H1 (cell line): ENCODE measurements at regions not wholly inside any gene's neighbourhood (a gene's known extent, or its start where the extent isn't known, plus 50 kb on each side); places are given as distances from the start of the nearest gene placed in this dataset.

Experiments
- CTCF ChIA-PET: fragments of 300-600 bp; sonication (Branson Sonifier 250); formaldehyde crosslinking; loops from one replicate; lab custom pipeline; 2021; ENCODE audit not compliant: partially characterized antibody; lab: Charles Lee
- POLR2A ChIA-PET: fragments of 300-600 bp; sonication (Branson Sonifier 250); formaldehyde crosslinking; loops from one replicate; lab custom pipeline; 2021; ENCODE audit warnings: inconsistent platforms; ENCODE audit not compliant: partially characterized antibody; lab: Charles Lee
- DNase-seq, 2 experiments: peaks; one replicate each; pipeline versions ENCODE4 v3.0.0 to v3.0.0-alpha.2; 2010 to 2022; ENCODE audit warnings: low spot score in 2 of 2, low read depth in 1 of 2, mixed read lengths in 1 of 2
- FAIRE-seq: peaks from 2 replicates; lab custom pipeline; 2011; peaks lifted over from hg19 to GRCh38; lab: Jason Lieb, UNC
- H2AFZ ChIP-seq: 2 replicates; pipeline ENCODE4 v1.8.1; 2012; ENCODE audit warnings: low read length, inconsistent platforms
- H2AK5ac ChIP-seq: 2 replicates; pipeline ENCODE4 v1.6.1; 2013; ENCODE audit warnings: low read depth, low read length
- H2BK120ac ChIP-seq: replicated peaks from 2 replicates; pipeline ENCODE3; 2013; ENCODE audit warnings: low read depth, low read length, inconsistent platforms
- H2BK12ac ChIP-seq: 2 replicates; pipeline ENCODE4 v1.6.1; 2013; ENCODE audit warnings: low read depth, low read length
- H2BK15ac ChIP-seq: 2 replicates; pipeline ENCODE4 v1.6.1; 2013; ENCODE audit warnings: low read length
- H2BK20ac ChIP-seq: 2 replicates; pipeline ENCODE4 v1.6.1; 2013; ENCODE audit warnings: low read length
- H2BK5ac ChIP-seq: 2 replicates; pipeline ENCODE4 v1.6.1; 2013; ENCODE audit warnings: low read depth, low read length
- H3K14ac ChIP-seq: 2 replicates; pipeline ENCODE4 v1.6.1; 2013; ENCODE audit warnings: inconsistent platforms; ENCODE audit not compliant: insufficient read length
- H3K18ac ChIP-seq: 2 replicates; pipeline ENCODE4 v1.6.1; 2013; ENCODE audit warnings: low read length; ENCODE audit errors: extremely low read depth
- H3K23ac ChIP-seq: 2 replicates; pipeline ENCODE4 v1.6.1; 2013; ENCODE audit warnings: inconsistent platforms; ENCODE audit not compliant: insufficient read length
- H3K23me2 ChIP-seq: 2 replicates; pipeline ENCODE4 v1.6.1; 2013; ENCODE audit warnings: low read depth, low read length
- H3K27ac ChIP-seq: 2 replicates; pipeline ENCODE4 v1.6.1; 2011; ENCODE audit warnings: low read depth, low read length, inconsistent platforms
- H3K27me3 ChIP-seq, 4 experiments: replicated peaks in 1 of 4; 1 replicate in 1 of 4; 2 replicates in 3 of 4; pipeline versions ENCODE4 v1.6.1 to v1.8.1; 2011 to 2013; ENCODE audit warnings: low read length in 3 of 4, mild to moderate bottlenecking in 3 of 4, inconsistent platforms in 2 of 4, mixed read lengths in 2 of 4, moderate library complexity in 1 of 4; ENCODE audit not compliant: control insufficient read depth in 3 of 4, insufficient read depth in 3 of 4; ENCODE audit errors: extremely low read depth in 1 of 4
- H3K36me3 ChIP-seq, 4 experiments: 2 replicates each; pipeline versions ENCODE4 v1.6.1 to v1.8.1; 2011 to 2013; ENCODE audit warnings: mild to moderate bottlenecking in 4 of 4, low read length in 3 of 4, moderate library complexity in 2 of 4, control low read depth in 1 of 4, inconsistent platforms in 1 of 4; ENCODE audit not compliant: insufficient read depth in 4 of 4, control insufficient read depth in 2 of 4
- H3K4ac ChIP-seq: replicated peaks from 2 replicates; pipeline ENCODE3; 2013; ENCODE audit warnings: low read length, low read depth, mixed read lengths, inconsistent platforms; ENCODE audit not compliant: insufficient read length
- H3K4me1 ChIP-seq, 4 experiments: replicated peaks in 1 of 4; 1 replicate in 1 of 4; 2 replicates in 3 of 4; pipeline versions ENCODE4 v1.6.1 to v1.8.1; 2011 to 2013; ENCODE audit warnings: low read length in 3 of 4, inconsistent platforms in 2 of 4, mixed read lengths in 1 of 4; ENCODE audit not compliant: insufficient read depth in 4 of 4, control insufficient read depth in 3 of 4
- H3K4me2 ChIP-seq, 2 experiments: 2 replicates each; pipeline versions ENCODE4 v1.6.1 to v1.8.1; 2011 to 2013; ENCODE audit warnings: low read depth in 2 of 2, low read length in 2 of 2, control low read depth in 1 of 2, inconsistent platforms in 1 of 2, mild to moderate bottlenecking in 1 of 2; ENCODE audit not compliant: insufficient read depth in 1 of 2
- H3K4me3 ChIP-seq, 4 experiments: fragments of 200-600, 300-600 bp in 1 of 4; sonication (generic), shearing (Covaris generic), sonication (Bioruptor Twin) in 1 of 4; 2 replicates each; pipeline versions ENCODE4 v1.5.1 to v1.8.1; 2011 to 2016; ENCODE audit warnings: low read length in 4 of 4, low read depth in 3 of 4, control low read depth in 2 of 4, inconsistent platforms in 2 of 4, mild to moderate bottlenecking in 2 of 4, mixed read lengths in 1 of 4, moderate library complexity in 1 of 4; ENCODE audit not compliant: insufficient read depth in 2 of 4; ENCODE audit errors: extremely low read depth in 1 of 4
- H3K56ac ChIP-seq: replicated peaks from 2 replicates; pipeline ENCODE3; 2013; ENCODE audit warnings: low read depth, mild to moderate bottlenecking, mixed read lengths, low read length, inconsistent platforms; ENCODE audit not compliant: insufficient read length
- H3K79me1 ChIP-seq: 2 replicates; pipeline ENCODE4 v1.6.1; 2013; ENCODE audit warnings: low read depth, low read length, control low read depth
- H3K79me2 ChIP-seq, 2 experiments: 2 replicates each; pipeline versions ENCODE4 v1.6.1 to v1.8.1; 2012 to 2013; ENCODE audit warnings: low read length in 2 of 2, mild to moderate bottlenecking in 2 of 2, inconsistent platforms in 1 of 2; ENCODE audit not compliant: insufficient read depth in 2 of 2, control insufficient read depth in 1 of 2
- H3K9ac ChIP-seq, 4 experiments: replicated peaks in 1 of 4; 1 replicate in 1 of 4; 2 replicates in 3 of 4; pipeline versions ENCODE4 v1.6.1 to v1.8.1; 2011 to 2013; ENCODE audit warnings: low read depth in 3 of 4, low read length in 3 of 4, control low read depth in 2 of 4, mild to moderate bottlenecking in 2 of 4, moderate library complexity in 2 of 4, inconsistent platforms in 1 of 4; ENCODE audit errors: extremely low read depth in 1 of 4
- H3K9me3 ChIP-seq, 2 experiments: 2 replicates each; pipeline versions ENCODE4 v1.6.1 to v1.8.1; 2012 to 2013; ENCODE audit warnings: mild to moderate bottlenecking in 2 of 2, moderate library complexity in 2 of 2, control low read depth in 1 of 2, inconsistent platforms in 1 of 2, low read depth in 1 of 2, low read length in 1 of 2, mixed read lengths in 1 of 2; ENCODE audit not compliant: insufficient read depth in 2 of 2
- H4K20me1 ChIP-seq, 2 experiments: replicated peaks in 1 of 2; 2 replicates each; pipeline versions ENCODE3 to v1.8.1; 2011 to 2013; ENCODE audit warnings: inconsistent platforms in 2 of 2, low read length in 2 of 2, mild to moderate bottlenecking in 1 of 2; ENCODE audit not compliant: insufficient read depth in 2 of 2, control insufficient read depth in 1 of 2
- H4K5ac ChIP-seq: 2 replicates; pipeline ENCODE4 v1.6.1; 2013; ENCODE audit warnings: low read length, low read depth, mixed read lengths, inconsistent platforms; ENCODE audit not compliant: insufficient read length
- H4K8ac ChIP-seq: 2 replicates; pipeline ENCODE4 v1.8.0; 2013; ENCODE audit warnings: mild to moderate bottlenecking, moderate library complexity, low read length, inconsistent platforms; ENCODE audit not compliant: insufficient read depth; ENCODE audit errors: extremely low read depth
- H4K91ac ChIP-seq: replicated peaks from 2 replicates; pipeline ENCODE3; 2013; ENCODE audit warnings: low read length, mixed read lengths, inconsistent platforms; ENCODE audit not compliant: insufficient read length
- CHD7 ChIP-seq: fragments of 300-600 bp; sonication (generic); IDR thresholded peaks from 2 replicates; pipeline ENCODE4 v1.7.1; 2012; ENCODE audit warnings: low read length, moderate library complexity, mild to moderate bottlenecking, inconsistent platforms; ENCODE audit not compliant: insufficient replicate concordance

- Histone ChIP-seq H4K91ac (no peak overlapping the region), H4K5ac (no peak overlapping the region), H2BK12ac (no peak overlapping the region), H4K20me1 (no peaks in the 10 kb centered on the region), H3K23ac (no peak overlapping the region), H2BK15ac (no peak overlapping the region), H3K14ac (no peak overlapping the region), H3K36me3 (no peaks in the 10 kb centered on the region), H3K18ac (no peak overlapping the region; the same call in 1 of the 2 replicates), H3K4me2 (peak overlapping the region; percentile 35 to 40), H3K4me1 (peaks cover 4 to 25% (median 10%) of the 10 kb centered on the region in 4 experiments), H2BK120ac (no peak overlapping the region), H3K27me3 (no peaks in the 10 kb centered on the region), H2BK20ac (no peak overlapping the region), H4K8ac (no peak overlapping the region), H3K27ac (no peak overlapping the region), H3K79me2 (no peaks in the 10 kb centered on the region), H3K56ac (no peak overlapping the region), H2AK5ac (no peak overlapping the region), H3K23me2 (no peaks in the 10 kb centered on the region), H3K9ac (no peak overlapping the region), H2BK5ac (0 out of 2 replicates have a peak overlapping the region, but pooled peaks have one; percentile 93), H2AFZ (no peak overlapping the region), H3K79me1 (no peaks in the 10 kb centered on the region), H3K4me3 (peak overlapping the region in 1 of 4 experiments; percentile 24; a peak in 1 of 8 replicates), H3K4ac (no peak overlapping the region), H3K9me3 (no peaks in the 10 kb centered on the region)
- ChIA-PET POLR2A (interaction anchor here (0.8 kb wide), 1 partner anchor 224 kb away, joined by 3 read pairs; no protein-coding TSS in a partner anchor), CTCF (no interaction called here)
- FAIRE-seq (no peak), DNase-seq (no peak)
- peak; percentile 85 for TF ChIP-seq CHD7
These were observed 224.5 kb upstream of the SPOPL start for GRCh38 chr2:138277062-138277461.
